HS-5 (cell line): ENCODE measurements at regions not wholly inside any gene's neighbourhood (a gene's known extent, or its start where the extent isn't known, plus 50 kb on each side); places are given as distances from the start of the nearest gene placed in this dataset.
"Not testable (repeated sequence)": the region's sequence is repeated elsewhere in the genome, so short reads cannot be mapped to it uniquely, and the experiment has no call there.

Source experiments
- DNase-seq: peaks from one replicate; pipeline ENCODE4 v3.0.0-alpha.2; 2012; ENCODE audit warnings: low read depth

DNA sequence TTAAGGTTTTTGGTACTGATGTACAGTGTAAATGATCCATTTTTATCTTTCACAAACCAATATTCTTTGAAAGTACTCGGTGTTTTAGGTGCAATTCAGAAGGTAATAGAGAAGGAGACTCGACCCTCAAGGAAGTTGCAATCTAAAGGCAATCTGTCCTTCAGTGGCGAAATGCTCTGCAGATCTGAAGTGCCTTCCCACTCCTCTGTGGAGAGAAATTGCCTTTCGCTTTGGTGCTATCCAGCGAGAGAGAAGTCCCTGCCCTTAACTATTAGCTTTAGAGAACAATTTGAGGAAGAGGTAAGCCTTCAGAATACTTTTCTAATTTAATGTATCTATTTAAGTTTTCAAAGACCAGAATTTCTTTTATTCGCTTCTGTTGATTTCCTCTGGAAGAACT is 371.8 kb upstream of the FANCL start:
- DNase-seq = no peak

DNA sequence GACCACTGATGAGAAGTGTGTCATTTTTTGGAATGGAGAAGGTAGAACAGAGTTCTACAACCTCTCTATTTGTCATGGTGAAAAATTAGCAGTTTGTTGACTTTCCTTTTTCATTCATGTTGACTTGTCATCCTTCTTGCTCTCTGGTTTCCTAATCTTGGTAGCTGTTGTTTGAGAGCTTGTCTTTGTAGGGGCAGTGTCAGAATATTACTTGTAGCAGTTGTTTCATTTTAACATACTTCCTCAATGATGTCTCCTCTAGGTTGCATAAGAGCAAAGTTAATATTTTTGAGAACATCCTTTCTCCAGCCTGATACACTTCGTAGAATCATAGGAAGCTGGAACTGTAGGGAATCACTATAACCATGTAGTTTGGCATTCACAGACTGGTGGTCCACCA is 368.2 kb upstream of the FANCL start:
- no peak for DNase-seq

DNA sequence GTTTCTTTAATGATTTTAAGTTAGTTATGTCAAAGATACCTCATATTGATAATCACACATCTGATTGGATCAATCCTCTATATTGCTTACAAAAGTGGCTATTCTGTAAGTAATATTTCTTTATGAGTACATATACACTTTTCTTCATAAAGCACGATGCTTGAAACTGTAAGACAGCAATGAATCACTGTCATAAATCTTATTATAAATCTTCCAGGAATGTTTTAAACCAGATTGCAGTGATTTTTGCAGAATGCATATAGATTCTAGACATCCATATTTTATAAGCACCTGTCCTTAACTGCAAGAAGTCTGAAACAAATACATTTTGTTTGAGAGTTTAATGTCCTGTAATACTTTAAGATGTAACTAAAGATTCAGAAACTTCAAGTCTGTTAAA is 367.0 kb upstream of the FANCL start:
- DNase-seq = no peak

DNA sequence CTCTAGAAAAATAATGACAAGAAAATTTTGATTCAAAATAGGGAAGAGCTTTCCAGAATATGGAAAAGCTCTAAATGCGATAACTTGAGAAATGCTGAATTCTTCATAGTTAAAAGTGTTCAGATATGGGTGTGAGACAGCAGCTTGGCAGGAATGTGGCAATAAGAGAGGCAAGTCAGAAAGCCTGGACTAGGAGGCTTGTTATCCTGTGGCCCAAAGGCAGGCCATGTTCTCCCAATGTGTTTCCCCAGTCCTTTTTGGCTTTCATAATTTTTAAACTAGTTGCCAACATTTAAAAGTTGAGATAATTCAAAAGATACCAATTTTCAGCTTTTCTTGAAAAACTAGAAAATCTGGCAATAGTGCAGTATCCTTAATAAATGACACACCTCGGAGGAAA is 366.3 kb upstream of the FANCL start:
- no peak for DNase-seq

DNA sequence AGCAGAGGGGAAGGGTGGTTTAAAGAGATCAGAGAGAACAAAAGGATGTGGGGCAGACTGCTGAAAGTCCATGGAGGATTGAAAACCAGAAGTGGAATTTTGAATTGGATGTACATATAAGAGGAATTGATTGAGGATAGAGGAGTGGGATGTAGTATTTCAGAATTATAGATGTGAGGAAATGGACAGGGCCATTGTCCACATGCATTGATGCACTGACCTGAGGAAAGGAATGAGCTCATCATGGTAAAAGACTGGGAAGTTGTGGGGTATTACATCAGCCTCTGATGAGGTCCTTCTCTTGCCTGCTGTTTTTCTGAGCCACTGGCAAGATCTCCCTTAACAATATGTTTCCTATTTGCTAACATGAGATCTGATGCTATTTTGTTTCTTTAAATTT is 365.7 kb upstream of the FANCL start:
- DNase-seq = no peak

DNA sequence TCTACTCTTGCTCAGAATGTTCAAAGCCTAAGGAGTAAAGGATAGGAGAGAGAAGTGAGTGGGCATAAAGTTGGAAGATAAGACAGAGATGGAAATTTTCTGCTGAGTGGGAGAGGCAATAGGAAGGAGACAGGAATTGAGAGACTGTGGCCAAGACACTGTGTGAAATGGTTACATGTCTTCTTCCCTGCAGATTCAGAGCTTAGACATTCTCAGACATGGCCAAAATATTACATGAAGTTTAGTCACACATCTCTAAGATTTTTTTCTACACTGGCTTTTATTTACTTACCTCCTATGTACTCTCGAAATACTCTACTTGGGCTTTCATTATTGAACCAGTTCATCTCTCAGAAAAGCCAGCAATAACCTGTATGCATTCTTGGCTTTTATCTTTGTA is 363.0 kb upstream of the FANCL start:
- no peak for DNase-seq

DNA sequence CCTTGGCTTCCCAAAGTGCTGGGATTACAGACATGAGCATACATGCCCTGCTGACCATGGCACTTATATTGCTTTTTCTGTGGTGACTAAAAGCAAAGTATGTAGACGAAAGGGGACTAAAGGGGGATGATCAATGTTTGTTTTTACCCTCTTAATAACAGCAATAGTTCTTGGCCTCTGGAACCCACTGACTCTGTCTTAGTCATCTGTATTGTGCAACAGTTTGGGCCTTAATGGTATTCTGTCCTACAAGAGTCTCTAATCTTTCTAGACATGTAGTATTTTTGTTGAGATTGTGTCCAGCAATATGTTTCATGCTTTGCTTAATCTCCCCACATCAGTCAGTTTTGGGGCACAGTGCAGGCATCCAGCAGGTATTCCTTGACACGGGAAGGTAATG is 359.9 kb upstream of the FANCL start:
- no peak for DNase-seq

DNA sequence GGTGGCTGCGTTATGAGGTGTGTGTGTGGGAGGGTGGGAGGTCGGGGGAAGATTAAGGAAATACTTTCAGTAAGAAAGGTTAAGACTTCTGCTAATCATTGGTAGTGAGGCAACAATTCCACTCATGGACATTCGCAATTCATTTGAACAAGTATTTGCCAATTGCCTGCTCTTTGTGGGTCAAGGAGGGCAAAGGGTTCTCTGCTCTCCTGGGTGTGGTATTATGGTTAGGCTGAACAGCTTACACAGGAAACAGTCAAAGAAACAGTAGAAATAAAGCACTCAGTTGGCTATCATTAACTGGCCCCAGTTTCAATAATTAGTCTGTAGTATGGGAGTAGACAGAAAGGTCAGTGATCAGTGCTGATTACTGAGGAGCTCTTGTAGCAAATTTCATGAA is 357.0 kb upstream of the FANCL start:
- no peak for DNase-seq

DNA sequence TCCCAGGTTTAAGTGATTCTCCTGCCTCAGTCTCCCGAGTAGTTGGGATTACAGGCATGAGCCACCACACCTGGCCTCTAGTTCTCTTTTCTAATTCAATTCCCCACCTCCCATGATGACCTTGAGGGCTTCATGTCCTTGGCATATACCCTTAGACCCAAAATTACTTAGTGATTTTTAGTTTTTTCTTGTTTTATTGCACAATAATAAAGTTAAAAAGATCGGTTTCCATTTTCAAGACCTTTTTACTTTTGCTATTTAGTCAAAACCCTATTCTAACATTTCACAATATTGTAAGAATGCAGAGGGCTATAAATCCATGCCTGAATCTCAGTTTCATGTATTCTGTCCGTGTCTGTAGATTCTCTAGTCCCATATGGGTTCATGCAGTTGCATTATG is 354.6 kb upstream of the FANCL start:
- no peak for DNase-seq

DNA sequence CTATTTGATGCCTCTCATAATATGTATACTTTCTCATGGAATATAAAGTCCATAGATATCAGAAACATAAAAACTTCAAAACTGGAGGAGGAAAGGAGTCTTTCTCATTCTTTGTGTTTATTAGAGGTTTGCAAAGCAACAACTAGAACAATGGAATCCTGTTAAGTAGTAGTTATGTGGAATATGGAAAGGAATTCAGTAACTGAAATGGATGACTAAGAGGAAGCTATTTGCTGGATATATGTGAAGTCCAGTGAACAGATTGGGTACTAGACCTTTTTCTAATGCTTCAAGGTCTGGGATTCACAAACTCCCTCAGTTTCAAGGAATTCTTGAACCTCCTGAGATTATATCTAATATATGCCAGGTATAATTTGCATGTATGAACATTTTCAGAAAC is 353.6 kb upstream of the FANCL start:
- DNase-seq = no peak

DNA sequence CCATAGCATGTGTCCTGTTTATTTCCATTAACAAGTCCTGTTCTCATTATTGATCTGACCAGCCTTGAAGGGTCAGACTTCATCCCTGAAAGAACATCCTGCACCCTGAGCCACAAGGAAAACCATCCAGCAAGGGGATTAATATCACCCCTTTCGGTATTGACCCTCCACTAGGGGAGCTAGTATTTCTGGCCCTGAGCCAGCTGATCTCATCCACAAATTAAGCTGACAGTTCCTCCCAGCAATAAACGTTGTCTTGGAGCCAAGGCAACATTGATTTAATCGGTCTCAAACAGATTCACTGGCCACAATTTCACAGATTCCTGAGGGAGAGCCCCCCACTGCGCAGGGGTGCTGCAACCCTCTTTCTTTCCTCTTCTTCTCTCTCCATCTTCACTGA is 353.1 kb upstream of the FANCL start:
- no peak for DNase-seq

DNA sequence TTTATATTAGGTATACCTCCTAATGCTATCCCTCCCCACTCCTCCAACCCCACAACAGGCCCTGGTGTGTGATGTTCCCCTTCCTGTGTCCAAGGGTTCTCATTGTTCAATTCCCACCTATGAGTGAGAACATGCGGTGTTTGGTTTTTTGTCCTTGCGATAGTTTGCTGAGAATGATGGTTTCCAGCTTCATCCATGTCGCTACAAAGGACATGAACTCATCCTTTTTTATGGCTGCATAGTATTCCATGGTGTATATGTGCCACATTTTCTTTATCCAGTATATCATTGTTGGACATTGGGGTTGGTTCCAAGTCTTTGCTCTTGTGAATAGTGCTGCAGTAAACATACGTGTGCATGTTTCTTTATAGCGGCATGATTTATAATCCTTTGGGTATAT is 345.1 kb upstream of the FANCL start:
- DNase-seq = not testable (repeated sequence)

DNA sequence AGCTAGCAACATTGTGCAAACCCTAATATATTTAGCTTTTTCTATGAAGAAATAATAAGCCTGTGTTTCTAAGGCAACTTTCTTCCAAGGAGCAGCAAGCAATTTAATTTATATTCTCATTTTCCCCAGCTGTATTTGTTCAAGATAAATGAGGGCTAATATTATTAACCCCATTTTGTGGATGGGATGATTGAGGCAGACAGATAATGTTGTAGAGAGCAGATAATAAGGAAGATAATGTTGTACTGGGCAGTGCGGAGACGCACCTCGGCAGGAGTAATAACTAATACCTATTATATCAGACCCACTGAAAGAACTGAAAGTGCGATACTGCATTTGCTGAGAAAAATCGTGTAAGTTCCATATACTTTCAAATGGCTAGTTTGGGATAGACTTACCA is 344.1 kb upstream of the FANCL start:
- no peak for DNase-seq

DNA sequence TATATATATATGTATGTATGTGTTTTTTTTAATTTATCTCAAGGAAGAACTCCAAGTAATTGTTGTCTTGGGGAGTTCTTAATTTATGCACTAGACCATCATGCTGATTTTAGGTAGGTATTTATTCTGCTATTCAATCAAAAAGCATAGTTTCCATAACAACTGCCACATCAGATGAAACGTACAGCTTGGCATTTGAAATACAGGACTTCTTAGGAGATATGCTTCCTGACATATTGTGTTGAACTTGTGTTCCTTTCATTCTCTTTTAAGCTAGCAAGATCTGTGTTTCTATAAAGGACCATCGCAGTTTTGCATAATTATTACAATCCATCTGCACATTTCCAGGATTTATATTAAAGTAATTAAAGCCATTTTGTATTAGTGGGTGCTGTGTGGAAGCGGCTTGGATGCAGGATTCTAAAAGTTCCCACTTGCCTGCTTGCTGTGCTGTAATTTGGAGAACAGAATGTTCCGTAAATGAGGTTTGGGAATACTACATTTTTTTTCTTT is 343.5 kb upstream of the FANCL start:
- no peak for DNase-seq

DNA sequence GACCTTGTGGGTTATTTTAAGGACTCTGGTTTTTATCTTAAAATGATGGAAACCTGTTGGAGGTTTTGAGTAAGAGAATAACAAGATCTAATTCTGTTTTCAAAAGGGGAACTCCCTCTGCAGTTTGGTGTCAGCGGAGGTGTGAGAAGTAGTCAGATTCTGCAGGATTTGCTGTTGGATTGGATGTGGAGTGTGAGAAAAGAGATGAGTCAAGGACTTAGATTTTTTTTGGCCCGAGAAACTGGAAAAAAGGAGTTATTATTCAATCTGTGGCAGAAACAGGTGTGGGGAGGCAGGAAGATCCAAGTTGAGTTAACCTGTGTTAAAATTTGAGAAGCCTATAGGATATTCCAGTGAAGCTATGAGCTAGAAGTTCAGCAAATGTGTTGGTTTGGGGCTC is 337.2 kb upstream of the FANCL start:
- no peak for DNase-seq

DNA sequence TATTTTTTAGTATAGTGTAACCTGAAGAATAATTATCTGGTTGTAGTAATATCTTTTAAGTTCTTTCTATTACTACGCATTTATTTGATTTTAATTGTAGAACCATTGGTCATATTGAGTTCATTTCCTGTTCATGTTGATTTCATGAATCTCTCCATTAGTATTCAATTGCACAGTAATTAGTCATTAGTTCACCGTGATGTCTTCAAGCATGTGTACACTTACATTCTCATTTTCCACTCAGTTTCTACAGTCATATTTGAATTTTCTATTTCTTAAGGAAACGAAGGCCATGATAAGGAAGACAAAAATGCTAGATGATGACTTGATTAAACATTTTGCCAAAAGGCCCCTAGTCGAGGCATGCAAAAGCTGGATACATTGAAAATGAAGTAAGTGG is 333.7 kb upstream of the FANCL start:
- no peak for DNase-seq

DNA sequence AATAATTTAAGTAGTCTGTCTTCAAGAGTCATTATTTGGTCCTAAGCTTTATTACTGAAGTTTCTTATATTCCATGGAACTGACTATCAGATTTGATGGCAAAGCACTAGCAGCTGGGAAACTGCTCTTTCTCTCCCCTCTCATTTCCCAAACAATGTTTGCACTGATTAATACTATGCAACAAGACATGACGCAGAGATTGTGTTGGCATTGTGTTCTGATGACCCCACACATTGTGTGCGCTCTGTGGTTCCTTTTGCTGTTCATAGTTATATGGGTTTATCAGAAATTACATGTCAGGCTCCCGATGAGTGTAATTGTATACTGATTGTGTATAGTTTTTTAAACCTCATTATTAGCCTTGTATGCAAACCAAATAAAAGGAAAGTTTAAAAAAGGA is 331.6 kb upstream of the FANCL start:
- no peak for DNase-seq

DNA sequence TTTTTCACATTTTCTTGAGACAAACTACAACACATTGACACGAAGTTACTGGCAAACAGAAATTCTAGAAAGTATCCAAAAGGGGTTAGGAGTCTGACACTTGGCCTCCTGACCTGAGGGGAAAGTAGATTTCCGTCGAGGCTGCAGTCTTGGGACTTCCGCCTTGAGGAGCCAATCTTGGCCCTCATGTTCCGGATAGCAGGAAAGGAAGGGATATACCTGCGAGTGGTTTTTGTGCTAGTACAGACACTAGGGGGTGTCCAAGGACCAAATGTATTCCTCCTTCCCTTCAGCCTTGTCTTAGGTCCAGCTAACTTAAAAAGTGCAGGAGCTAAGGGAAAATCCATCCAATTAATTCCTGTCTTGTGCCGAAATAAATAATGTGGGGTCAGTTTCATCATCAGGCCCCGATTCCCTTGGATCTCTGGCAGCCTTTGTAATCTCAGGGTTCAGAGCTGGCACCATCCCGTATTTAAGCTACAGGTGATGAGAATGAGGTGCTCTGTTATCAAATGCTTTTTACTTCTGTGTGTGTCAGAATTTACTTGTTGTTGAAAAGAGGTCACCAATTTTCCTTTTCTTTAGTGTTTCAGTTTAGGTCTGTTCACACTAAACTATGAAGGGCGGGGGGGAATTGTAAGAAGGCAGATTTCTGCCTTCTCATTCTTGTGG is 330.2 kb upstream of the FANCL start:
- DNase-seq = peak; percentile 39

DNA sequence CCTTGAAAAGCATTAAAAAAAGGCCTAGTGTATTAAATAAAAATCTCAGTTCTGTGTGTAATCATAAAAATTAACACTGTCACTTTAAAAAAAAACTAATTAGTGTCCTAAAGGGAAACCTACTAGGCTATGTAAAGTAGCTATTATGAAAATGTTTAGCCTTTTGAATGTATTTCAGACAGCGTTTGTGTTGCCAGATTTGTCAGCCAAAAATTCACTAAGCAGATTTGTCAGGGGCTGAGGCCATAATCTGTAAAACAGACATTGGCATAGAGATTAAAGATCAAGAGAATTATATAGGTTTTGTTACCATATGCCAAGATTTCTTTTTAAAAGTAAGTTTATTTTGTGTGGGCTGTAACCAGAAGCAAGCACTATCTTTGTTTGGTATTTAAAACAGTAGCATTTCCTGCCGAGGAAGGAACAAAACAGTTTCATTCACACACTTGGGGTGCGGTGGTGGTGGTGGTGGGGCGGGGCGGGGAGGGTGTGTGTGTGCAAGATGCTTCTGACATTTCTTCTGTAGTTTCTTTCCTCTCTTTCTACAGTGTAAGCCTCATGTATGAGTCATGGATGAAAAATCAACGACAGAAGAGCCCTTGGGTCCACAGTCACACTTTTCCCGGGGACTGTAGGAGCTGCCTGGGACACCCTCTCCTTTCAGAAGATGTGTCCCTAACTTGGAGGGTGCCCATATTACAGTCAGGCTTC is 328.5 kb upstream of the FANCL start:
- DNase-seq = no peak

DNA sequence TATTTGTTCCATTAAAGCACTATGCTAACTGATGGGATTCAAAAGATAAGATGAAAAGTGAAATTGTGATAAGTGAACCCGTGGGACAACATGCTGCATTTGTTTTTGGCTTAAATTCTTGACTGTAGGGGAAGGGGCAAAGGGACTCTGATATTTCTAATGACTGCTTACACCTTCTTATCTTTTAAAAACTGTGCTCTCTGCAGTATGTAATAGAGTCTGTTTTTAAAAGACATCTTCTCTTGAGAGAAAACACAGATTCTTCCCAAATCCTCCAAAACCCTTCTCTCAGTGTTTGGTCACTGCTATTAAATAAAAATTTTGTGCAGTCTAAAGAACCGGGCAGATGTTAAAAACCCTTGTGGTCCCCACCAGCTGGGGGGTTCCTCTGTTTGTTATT is 327.8 kb upstream of the FANCL start:
- DNase-seq = no peak

DNA sequence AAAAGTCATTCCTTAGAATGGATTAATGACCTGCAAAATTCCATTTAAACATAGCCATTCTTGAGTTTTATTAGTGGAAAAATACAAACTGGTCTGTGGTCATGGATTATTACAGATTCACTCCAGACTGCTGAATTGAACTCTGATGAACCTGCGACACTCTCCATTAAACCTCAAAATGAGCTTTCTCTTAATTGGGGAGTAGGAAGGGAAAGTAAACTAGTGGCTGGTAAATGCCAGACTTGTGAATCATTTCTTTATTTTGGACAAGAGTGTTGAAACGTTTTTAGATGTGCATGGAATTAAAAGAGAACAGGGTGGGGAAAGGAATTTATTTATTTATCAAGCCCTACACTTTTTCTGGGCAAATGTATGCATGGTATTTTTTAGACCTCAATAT is 321.2 kb upstream of the FANCL start:
- no peak for DNase-seq

DNA sequence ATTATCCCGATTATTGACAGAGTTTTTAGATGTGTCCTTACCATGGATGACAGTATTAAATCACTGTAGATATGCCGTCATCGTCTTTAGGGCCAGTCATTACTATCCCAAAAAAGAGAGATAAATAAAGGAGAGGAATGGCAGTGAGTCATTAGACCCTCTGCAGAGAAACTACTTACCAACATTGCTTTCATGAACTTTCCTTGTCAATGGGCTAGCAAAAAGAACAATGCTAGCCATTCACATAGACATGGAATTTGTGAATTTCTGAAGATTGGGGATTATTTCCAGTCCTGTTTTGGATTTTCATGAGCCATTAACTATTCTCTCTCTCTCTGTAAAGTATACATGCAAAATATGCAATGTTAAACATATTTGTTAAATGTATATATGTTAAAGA is 319.4 kb upstream of the FANCL start:
- no peak for DNase-seq

DNA sequence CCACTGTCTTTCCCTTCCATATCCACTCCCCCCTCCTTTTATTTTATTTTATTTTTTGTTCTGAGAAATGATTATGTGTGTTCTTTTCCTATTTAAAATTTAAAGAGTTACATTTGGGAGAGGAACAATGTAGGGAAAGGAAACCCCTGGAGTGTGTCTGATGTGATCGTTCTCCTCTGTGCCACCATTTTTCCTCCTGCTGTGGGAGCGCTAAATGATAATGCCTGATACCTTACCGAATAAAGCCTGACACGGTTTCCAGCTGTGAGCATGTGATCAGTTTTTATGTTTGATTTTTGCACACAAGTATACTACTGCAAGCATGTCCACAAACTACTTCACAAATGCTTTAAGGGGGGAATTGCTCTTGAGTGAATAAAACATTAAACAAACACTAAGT is 317.8 kb upstream of the FANCL start:
- no peak for DNase-seq

DNA sequence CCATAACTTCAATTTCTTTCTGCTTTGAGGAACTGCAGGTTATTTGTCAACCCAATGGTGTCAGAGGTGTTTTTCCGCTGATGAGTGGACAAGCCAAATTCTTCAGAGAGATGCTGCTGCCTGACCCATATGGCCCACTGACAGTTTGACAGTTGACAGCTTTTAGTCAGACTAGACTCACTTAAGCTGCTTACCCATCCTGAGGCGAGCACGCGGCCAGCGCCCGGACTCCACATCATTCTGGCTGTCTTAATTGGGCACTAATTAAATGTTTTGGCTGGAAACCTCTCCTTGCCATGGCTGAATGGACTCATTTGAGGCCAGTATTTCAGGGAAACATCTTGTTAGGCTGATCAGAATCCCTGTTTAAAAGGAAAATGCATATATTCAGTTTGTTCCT is 316.1 kb upstream of the FANCL start:
- no peak for DNase-seq
